ENCODE measurements at regions not wholly inside any gene's neighbourhood (a gene's known extent, or its start where the extent isn't known, plus 50 kb on each side); places are given as distances from the start of the nearest gene placed in this dataset.

DNA sequence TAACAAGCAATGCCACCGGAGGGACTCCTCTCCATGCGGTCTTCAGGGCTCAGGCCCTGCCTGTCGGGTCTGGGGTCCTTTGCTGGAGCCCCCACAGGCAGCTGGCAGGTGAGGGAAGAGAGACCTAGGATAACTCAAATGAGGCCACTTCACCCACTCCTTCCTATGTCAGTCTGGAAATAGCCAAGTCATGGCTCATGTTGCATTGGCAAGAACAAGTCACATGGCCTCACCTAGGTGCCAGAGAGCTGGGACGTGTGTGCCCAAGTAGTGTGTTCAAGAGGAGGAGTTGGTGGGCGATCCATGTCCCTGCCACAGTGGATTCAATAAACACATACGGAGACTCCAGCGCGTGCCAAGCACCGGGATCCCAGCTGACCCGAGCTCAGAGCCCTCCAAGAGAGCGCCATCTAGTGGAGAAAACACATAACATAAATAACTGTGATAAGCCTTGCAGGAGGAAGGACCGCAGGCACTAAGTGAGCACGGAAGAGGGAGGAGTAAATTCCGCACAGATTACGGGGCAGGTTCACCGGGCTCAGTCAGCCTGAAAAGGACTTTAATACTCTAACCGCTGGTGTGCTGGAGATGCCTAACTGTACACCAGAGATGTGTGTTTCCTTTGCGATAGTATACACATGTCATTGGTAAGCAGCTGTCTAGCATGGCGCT, 580.8 kb downstream of the CCDC171 start:
- peak overlapping the region; percentile 30 for H2AFZ ChIP-seq (replicated peaks)
- H3K4me3 Mint-ChIP-seq = no peak overlapping the region
- no peak overlapping the region for H3K27ac ChIP-seq
- H3K9me3 ChIP-seq (ENCODE audit: low read depth) = no peaks in the 10 kb centered on the region
- H3K9me3 Mint-ChIP-seq = peaks cover 12% of the 10 kb centered on the region
- H3K4me2 ChIP-seq = no peak overlapping the region
- no peak overlapping the region for H3K4me3 ChIP-seq
- H3K36me3 Mint-ChIP-seq = no peaks in the 10 kb centered on the region
- no peaks in the 10 kb centered on the region for H3K79me2 ChIP-seq (ENCODE audit: low read depth)
- no peaks in the 10 kb centered on the region for H3K36me3 ChIP-seq
- DNase-seq (ENCODE audit: low spot score) = peak; percentile 90
- TF ChIP-seq, protein P1, sequence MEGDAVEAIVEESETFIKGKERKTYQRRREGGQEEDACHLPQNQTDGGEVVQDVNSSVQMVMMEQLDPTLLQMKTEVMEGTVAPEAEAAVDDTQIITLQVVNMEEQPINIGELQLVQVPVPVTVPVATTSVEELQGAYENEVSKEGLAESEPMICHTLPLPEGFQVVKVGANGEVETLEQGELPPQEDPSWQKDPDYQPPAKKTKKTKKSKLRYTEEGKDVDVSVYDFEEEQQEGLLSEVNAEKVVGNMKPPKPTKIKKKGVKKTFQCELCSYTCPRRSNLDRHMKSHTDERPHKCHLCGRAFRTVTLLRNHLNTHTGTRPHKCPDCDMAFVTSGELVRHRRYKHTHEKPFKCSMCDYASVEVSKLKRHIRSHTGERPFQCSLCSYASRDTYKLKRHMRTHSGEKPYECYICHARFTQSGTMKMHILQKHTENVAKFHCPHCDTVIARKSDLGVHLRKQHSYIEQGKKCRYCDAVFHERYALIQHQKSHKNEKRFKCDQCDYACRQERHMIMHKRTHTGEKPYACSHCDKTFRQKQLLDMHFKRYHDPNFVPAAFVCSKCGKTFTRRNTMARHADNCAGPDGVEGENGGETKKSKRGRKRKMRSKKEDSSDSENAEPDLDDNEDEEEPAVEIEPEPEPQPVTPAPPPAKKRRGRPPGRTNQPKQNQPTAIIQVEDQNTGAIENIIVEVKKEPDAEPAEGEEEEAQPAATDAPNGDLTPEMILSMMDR (IDR thresholded peaks at IDR 0.05) = peak; percentile 78
- no peak for TF ChIP-seq EZH2 (IDR thresholded peaks at IDR 0.05)
- TF ChIP-seq EZH2phosphoT487 (IDR thresholded peaks at IDR 0.05) = no peak
- no peaks in the 10 kb centered on the region for H4K20me1 ChIP-seq (ENCODE audit: low read depth)
- H3F3A ChIP-seq (ENCODE audit: low read depth) = no peaks in the 10 kb centered on the region
- peaks cover 9% of the 10 kb centered on the region for H3K27me3 Mint-ChIP-seq (ENCODE audit: insufficient read depth, low read depth)
- no peaks in the 10 kb centered on the region for H3K4me1 ChIP-seq
- no peak overlapping the region for H3K9ac ChIP-seq
- no peaks in the 10 kb centered on the region for H3K27me3 ChIP-seq
- no peaks in the 10 kb centered on the region for H3K4me1 Mint-ChIP-seq
- H3K27ac Mint-ChIP-seq = no peak overlapping the region

DNA sequence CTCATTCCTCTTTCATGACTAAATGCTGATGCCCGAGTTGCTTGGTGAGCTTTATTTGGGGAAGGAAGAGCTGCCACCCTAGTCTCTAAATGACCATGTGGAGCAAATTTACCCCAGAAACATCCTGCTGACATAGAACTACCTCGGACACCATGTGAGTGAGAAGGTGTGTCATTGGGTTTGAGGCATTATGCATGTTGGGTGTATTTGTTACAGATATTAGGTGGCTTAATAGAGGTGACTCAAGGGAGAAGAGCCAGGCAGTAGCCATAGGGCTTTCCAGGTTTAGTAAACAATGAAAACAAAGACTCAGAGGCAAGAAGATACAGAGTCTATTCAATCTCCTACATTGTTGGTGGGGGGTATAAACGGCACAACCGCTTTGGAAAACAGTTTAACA, 581.5 kb downstream of the CCDC171 start:
- H3K4me2 ChIP-seq = no peak overlapping the region
- TF ChIP-seq, protein P1 (IDR thresholded peaks at IDR 0.05) = no peak
- no peak for TF ChIP-seq EZH2 (IDR thresholded peaks at IDR 0.05)
- TF ChIP-seq EZH2phosphoT487 (IDR thresholded peaks at IDR 0.05) = no peak
- Mint-ChIP-seq H3K9me3 (peaks cover 7% of the 10 kb centered on the region), H3K4me3 (no peak overlapping the region), H3K36me3 (no peaks in the 10 kb centered on the region), H3K27ac (no peak overlapping the region), H3K27me3 (ENCODE audit: insufficient read depth, low read depth) (peaks cover 9% of the 10 kb centered on the region), H3K4me1 (peaks cover 5% of the 10 kb centered on the region)
- H3K27ac ChIP-seq = no peak overlapping the region
- no peak overlapping the region for H3K9ac ChIP-seq
- H3K9me3 ChIP-seq (ENCODE audit: low read depth) = no peaks in the 10 kb centered on the region
- H3K79me2 ChIP-seq (ENCODE audit: low read depth) = no peaks in the 10 kb centered on the region
- H3K27me3 ChIP-seq = no peaks in the 10 kb centered on the region
- H3K4me1 ChIP-seq = no peaks in the 10 kb centered on the region
- no peaks in the 10 kb centered on the region for H3K36me3 ChIP-seq
- H3K4me3 ChIP-seq = no peak overlapping the region
- no peak for DNase-seq (ENCODE audit: low spot score)
- H2AFZ ChIP-seq (replicated peaks) = no peak overlapping the region
- no peaks in the 10 kb centered on the region for H4K20me1 ChIP-seq (ENCODE audit: low read depth)
- no peaks in the 10 kb centered on the region for H3F3A ChIP-seq (ENCODE audit: low read depth)

DNA sequence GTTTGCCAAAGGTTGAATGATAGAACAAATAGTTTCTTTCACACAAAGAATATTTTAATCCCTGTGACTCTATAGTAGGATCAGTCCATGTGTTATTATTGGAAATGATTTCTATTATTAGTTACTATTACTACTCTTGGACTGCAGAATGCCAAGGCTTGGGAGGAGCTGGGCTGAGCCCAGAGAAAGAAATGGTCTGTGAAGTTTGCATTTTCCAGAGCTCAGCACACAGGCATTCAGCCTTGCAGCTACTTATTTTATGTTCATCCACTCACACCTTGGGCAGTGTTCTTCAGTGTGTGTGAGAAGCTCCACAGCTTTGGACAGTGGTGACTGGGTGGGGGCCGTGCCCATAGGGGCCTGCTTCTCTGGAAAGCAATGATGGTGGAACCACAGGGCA, 583.1 kb downstream of the CCDC171 start:
- no peak for DNase-seq (ENCODE audit: low spot score)
- Mint-ChIP-seq H3K4me3 (no peak overlapping the region), H3K27me3 (ENCODE audit: insufficient read depth, low read depth) (peaks cover 6% of the 10 kb centered on the region), H3K27ac (no peak overlapping the region), H3K4me1 (peaks cover 5% of the 10 kb centered on the region), H3K36me3 (no peaks in the 10 kb centered on the region), H3K9me3 (no peaks in the 10 kb centered on the region)
- no peak overlapping the region for H3K9ac ChIP-seq
- H4K20me1 ChIP-seq (ENCODE audit: low read depth) = no peaks in the 10 kb centered on the region
- no peaks in the 10 kb centered on the region for H3K79me2 ChIP-seq (ENCODE audit: low read depth)
- no peaks in the 10 kb centered on the region for H3K27me3 ChIP-seq
- H3K9me3 ChIP-seq (ENCODE audit: low read depth) = no peaks in the 10 kb centered on the region
- H3F3A ChIP-seq (ENCODE audit: low read depth) = no peaks in the 10 kb centered on the region
- H2AFZ ChIP-seq (replicated peaks) = no peak overlapping the region
- H3K36me3 ChIP-seq = no peaks in the 10 kb centered on the region
- no peaks in the 10 kb centered on the region for H3K4me1 ChIP-seq
- no peak overlapping the region for H3K4me3 ChIP-seq
- H3K4me2 ChIP-seq = no peak overlapping the region
- H3K27ac ChIP-seq = no peak overlapping the region
- TF ChIP-seq EZH2phosphoT487 (IDR thresholded peaks at IDR 0.05) (no peak), EZH2 (IDR thresholded peaks at IDR 0.05) (no peak)
- TF ChIP-seq, protein P1 (IDR thresholded peaks at IDR 0.05) = no peak
